NOMO-1 treated with dmso at 0.1 percent for 144 hours (cell line): ENCODE measurements at regions not wholly inside any gene's neighbourhood (a gene's known extent, or its start where the extent isn't known, plus 50 kb on each side); places are given as distances from the start of the nearest gene placed in this dataset.
"Not testable (repeated sequence)": the region's sequence is repeated elsewhere in the genome, so short reads cannot be mapped to it uniquely, and the experiment has no call there.

ENCODE experiments used
- DNase-seq: peaks from one replicate; lab custom pipeline; 2025; ENCODE audit not compliant: unreplicated experiment; lab: John Stamatoyannopoulos, UW

DNA sequence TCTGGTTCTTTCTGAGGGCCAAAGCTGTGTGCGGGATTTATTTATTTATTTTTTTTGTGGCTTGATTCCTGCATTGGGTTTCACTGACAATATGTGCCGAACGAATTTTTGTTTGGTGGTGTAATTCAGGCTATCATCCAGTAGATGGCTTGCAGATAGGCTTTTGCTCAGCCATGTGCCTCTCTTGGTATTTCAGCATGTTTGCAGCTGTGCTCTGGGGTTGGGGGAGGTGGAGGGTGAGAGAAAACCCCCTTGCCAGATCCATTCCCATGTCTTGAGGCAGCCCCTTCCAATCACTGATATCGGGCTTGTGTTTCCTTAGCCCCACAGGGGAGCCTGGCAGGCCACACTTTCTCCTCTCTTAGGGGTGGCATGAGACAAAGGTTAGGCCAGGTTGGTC, 302.4 kb downstream of the PTGER3 start:
- DNase-seq, result no peak

DNA sequence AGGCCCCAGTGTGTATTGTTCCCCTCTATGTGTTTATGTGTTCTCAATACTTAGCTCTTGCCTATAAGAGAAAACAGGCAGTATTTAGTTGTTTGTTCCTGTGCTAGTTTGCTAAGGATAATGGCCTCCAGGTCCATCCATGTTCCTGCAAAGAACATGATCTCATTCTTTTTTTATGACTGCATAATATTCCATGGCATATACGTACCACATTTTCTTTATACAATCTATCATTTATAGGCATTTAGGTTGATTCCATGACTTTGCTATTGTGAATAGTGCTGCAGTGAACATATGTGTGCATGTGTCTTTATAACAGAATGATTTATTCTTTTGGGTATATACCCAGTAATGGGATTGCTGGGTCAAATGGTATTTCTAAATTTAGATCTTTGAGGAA, 301.6 kb downstream of the PTGER3 start:
- not testable (repeated sequence) for DNase-seq

DNA sequence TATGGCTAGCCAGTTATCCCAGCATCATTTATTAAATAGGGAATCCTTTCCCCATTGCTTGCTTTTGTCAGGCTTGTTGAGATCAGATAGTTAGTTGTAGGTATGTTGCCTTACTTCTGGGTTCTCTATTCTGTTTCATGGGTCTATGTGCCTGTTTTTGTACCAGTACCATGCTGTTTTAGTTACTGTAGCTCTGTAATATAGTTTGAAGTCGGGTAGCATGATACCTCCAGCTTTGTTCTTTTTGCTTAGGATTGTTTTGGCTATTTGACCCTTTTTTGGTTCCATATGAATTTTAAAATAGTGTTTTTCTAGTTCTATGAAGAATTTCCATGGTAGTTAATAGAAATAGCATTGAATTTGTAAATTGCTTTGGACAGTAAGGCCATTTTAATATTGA, 300.5 kb downstream of the PTGER3 start:
- not testable (repeated sequence) for DNase-seq

DNA sequence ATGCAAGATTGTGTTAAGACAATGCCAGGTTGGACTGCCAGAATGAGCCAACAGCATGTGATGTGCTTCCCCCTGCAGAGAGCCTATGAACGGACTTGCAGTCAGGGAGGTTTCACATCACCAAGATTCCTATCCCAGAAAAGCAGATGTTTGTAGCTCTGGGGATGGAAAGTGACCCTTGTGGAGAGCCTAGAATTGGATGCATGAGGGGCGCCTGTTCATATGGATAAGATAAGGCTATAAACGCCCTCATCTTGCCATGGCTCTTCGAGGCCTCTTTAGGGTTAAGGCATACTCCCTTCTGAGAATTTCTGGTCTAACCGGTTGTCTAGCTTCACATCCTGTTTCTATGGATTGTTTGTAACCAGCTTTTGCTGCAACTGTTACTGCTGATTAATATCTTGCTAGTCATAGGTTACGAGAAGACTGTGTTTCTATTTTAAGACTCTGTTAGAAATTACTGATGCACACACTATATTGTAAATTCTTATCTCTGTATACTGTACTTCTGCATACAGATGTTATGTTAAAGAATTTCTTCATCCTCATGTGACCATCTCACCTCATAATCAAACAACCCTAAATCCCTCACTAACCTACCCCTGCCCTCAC, 295.8 kb downstream of the PTGER3 start:
- DNase-seq, result not testable (repeated sequence)

DNA sequence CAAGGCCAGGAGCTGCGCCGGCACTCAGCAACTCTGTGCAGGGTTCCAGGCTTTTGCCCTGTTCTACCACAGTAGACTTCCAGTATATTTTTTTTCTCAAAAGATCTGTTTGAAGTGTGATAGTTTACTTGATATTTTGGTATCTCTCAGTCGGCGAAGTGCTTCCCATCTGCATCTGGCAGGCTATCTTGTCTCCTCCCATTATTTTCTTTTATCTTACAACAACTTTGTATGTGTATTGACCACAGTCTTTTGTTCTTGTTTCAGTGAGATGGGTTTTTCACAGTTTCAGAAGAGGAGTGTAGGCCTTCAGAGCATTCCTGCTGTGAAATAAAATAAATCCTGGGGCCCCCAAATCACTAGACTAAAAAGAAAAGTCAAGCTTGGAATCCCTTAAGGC, 292.9 kb downstream of the PTGER3 start:
- DNase-seq, result no peak

DNA sequence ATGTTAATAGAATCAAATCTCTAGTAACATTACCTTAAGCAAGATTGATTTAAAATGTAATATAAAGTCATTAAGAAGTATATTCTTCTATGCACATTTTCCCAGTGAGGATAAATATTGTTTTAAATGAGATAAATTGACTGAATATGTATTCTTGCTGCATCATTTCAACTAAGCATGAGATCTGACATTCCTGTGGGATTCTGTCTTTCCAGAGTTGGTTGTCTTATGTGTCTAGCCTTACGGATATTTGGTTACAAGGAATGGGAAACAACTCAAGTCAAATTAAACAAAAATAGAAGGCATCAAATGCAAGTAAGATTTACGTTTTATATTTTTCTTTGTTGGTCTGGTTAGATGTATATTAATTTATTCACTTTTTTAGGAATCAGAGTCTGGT, 287.5 kb downstream of the PTGER3 start:
- no peak for DNase-seq

DNA sequence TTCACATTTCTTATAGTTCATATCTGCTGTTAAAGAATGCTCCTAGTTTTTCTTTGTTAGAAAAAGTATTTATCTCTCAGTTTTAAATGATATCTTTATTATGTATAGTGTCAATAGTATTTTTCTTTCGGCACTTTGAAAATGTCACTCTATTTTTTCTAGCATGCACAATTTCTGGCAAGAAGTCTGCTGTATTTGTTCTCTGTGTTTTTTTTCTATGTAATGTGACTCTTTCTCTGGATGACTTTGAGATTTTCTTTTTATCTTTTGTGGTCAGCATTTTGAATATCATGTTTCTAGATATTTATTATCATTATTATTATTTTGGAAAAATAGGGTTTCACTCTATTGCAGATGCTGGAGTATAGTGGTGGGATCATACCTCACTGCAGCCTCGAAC, 285.2 kb downstream of the PTGER3 start:
- DNase-seq, result no peak

DNA sequence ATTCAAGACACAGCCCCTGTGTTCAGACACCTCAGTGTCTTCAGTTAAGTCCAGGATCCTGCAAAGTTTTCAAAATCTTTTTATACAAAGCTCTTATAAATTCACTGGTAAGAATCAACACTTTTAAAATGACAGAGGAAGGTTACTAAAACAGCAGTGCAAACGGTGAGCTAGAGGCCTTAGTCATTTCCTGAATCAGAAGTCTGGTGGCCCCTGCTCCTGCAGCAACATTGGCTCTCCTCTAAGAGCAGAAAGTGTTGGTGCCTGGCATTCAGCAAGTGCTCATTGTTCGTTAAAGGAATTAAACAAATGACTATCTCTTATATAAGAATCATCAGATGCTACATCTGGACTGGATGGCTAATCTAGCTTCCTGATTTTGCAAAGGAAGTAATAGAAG, 282.9 kb downstream of the PTGER3 start:
- peak; percentile 69 for DNase-seq

DNA sequence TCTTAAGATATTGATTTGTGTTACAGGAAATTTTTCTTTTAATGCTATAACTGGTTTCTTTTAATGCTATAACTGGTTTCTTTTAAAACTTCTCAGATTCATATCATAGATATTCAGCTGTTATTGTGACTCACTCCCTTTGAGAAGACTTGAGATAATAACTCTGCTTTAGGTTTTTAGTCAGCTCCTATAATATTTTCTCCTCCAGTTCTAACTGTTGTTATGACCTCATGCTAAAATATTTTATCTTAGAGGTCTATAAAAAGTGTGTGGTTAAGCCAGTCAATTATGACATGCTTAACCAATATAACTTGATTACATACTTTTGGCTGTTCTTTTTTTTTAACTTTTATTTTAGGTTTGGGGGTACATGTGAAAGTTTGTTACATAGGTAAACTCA, 280.2 kb downstream of the PTGER3 start:
- no peak for DNase-seq

DNA sequence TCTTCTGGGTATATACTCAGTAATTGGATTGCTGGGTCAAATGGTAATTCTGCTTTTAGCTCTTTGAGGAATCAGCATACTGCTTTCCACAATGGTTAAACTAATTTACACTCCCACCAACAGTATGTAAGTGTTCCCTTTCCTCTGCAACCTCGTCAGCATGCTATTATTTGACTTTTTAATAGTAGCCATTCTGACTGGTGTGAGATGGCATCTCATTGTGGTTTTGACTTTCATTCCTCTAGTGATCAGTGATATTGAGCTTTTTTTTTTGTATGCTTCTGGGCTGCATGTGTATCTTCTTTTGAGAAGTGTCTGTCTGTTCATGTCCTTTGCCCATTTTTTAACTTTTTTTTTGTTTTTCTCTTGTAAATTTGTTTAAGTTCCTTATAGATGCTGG, 279.4 kb downstream of the PTGER3 start:
- DNase-seq, result no peak

DNA sequence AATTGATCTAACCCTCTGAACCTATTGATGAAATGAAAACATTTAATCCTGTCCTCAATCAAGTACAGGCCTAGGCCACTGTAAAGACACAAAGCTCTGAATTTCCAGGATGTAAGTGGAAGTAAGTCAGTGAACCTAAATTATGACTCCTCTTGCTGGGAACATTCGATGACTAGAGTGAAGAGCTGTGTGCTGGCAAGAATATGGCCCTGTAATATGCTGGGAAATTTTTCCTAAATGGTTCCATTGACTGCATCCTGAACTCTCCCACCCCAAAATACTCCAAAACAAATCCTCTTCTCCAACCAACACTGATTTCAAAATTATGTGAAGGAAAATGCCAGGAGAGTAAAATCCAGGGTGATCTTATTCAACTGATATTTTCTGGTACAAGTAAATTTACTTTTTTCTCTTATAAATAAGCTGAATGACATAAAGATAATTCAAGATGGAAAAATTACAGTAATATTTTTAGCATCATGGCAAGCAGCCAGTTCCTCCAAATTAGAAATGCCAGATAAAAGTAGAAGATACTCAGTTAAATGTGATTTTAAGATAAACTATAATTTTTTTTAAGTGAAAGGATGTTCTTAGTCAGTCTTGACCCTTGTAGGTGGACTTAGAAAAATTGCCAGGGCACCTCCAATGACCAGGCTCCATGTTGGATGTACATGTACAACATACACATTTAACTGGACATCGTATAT, 269.4 kb downstream of the PTGER3 start:
- no peak for DNase-seq

DNA sequence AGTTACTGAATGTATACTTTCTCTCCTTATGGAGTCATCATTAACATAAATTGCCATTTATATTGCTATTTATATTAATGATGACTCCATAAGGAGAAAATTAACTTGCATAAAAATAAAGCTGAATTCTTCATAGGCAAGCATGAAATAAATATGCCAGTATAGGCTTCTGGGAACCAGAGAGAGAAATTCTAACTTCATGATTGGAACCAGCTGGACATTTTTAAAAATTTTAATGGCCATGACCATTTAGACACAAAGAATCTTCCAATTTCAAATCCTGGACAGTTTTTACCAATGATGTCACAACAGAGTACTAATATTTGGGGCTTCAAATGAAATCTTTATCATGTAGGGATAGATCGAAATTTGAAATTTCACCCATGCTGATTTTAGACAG, 268.7 kb downstream of the PTGER3 start:
- DNase-seq, result no peak

DNA sequence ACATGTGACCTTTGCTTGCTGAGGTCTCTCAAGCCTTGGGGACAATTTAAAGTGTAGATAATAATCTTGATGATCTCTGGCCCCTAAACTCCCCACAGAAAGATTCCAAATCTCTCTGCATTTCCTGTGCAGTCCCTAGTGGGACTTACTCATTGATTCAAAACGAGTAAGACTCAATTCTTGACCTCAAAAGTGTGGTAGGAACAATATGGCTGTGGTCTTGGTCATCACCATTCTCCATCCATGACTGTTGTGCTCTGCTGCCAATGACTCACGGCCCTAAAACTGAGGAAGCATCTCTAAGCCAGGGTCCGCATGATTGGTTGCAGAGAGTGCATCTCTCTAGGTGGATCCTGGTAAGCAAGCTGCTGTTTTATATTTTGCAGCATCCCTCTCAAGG, 268.0 kb downstream of the PTGER3 start:
- no peak for DNase-seq

DNA sequence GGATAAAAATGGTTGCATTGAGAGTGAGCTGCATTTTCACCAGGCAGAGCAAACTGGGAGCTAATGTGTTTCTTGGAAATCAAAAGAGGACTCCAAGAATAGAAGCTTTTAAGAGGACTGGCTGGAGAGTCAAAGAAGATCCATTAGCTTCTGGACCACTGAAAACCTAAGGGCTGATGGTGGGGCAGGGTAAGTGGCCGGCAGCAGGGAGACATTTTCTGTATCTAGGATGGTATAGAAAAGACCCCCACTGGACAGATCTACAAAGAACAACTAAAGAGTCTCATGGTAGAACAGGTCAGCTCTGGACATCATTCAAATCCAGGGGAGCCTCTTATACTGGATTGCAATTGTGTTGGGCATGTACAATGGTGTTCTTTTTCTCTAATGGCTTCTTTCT, 262.3 kb downstream of the PTGER3 start:
- no peak for DNase-seq

DNA sequence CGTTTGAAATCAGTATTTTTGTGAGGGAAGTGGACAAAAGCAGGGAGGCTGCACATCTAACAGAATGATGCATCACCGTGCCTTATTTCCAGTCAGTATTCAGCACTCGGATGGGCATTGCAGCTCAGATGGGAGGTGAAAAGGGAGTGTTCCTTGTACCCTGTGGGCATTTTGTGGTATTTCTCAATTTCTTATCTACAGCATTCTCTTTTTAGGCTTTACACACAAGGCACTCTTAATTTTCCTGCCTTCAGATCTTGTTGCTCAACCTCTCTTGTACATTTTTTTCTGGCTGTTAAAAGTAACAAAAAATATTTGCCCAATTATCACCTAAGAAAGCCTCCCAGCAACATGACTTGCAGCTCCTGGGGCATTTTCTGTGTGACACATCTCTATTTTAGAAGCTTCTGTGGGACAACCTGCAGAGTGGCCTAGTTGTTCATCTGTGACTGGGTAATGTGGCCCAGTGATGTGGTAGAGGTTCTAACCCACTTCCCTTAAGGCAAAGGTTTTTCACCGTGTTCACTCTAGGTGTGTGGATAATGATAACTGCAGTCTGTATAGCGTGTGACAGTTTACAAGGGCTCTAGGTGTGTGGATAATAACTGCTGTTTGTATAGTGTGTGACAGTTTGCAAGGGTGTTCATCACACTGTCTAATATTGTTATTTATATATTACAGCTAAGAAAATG, 257.2 kb downstream of the PTGER3 start:
- DNase-seq, result no peak

DNA sequence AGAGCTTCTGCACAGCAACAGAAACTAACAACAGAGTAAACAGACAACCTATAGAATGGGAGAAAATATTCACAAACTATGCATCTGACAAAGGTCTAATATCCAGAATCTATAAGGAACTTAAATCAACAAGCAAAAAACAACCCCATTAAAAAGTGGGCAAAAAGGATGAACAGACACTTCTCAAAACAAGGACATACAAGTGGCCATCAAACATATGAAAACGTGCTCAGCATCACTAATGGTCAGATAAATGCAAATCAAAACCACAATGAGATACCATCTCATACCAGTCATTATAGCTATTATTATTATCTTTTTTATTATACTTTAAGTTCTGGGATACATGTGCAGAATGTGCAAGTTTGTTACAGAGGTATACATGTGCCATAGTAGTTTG, 252.6 kb downstream of the PTGER3 start:
- DNase-seq, result not testable (repeated sequence)

DNA sequence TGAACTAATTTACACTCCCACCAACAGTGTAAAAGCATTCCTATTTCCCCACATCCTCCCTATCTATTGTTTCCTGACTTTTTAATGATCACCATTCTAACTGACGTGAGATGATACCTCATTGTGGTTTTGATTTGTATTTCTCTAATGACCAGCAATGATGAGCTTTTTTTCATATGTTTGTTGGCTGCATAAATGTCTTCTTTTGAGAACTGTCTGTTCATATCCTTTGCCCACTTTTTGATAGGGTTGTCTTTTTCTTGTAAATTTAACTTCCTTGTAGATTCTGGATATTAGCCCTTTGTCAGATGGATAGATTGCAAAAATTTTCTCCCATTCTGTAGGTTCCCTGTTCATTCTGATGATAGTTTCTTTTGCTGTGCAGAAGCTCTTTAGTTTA, 251.3 kb downstream of the PTGER3 start:
- DNase-seq, result not testable (repeated sequence)

DNA sequence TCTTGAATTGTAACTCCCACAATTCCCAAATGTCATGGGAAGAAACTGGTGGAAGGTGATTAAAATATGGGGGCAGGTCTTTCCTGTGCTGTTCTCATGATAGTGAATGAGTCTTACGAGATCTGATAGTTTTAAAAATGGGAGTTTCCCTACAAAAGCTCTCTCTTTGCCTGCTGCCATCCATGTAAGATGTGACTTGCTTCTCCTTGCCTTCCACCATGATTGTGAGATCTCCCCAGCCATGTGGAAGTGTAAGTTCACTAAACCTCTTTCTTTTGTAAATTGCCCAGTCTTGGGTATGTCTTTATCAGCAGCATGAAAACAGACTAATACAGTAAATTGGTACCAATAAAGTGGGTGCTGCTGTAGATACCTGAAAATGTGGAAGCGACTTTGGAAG, 245.0 kb downstream of the PTGER3 start:
- DNase-seq, result not testable (repeated sequence)

DNA sequence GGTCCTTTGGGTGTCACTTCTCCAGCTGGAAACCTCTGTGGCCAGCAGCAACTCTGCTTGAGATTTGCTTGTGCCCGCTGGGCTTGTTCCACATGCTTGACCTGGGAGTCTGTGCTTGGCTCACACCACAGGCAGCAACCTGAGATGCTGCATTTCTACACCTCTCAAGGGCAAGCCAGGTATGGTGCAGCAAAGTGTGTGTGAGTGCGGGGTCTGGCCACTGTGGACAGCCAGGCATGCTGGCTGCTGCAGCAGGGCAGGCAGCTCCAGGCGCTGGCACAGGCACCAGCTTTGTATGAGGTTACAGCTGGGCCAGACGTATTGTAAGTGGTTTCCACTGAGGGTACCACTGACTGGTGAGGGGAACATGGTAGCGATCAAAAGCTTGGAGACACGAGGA, 242.0 kb downstream of the PTGER3 start:
- no peak for DNase-seq

DNA sequence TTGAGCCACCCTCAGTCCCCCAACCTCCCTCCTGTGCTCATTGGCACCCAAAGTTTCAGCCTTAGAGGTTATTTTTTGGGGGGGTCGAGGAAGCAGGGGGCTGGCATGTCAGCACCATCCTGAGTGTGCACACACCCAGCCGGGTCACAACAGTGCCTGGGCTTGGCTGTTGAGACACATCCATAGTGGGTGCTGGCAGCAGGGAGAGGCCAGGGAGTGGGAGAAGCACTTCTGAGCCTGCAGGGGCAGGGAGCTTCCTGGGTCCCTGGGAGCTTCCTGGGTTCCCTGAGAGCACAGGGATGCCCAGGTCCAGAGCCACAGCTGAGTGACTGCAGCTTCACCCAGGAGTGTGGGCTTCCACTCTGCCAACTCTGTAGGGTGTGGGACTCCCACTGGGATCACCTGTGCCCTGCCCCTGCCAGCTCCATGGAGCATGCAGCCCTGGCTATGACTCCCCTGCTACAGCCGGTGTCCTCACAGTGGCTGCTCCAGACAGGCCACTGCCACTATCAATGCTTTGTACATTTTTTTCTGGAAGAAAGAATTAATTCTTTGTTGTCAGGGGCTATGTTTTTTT, 240.4 kb downstream of the PTGER3 start:
- no peak for DNase-seq

DNA sequence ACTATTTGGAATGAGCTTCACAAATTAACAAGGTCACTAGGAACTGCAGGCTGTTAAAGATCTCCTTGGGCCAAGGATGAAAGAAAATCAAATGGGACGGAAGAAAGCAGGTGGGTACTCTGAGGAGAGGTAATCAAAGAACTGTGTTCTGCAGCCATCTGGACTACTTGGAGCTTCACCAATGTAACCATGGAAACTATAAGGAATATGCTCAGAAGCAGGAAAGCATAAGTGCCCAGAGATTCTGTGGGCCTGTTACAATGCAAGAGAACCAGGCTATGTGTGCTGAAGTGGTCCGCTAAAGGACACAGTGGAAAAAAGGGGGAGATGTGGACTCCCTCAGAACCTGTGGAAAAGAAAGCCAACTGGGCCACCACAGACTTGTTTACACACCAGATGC, 238.5 kb downstream of the PTGER3 start:
- no peak for DNase-seq

DNA sequence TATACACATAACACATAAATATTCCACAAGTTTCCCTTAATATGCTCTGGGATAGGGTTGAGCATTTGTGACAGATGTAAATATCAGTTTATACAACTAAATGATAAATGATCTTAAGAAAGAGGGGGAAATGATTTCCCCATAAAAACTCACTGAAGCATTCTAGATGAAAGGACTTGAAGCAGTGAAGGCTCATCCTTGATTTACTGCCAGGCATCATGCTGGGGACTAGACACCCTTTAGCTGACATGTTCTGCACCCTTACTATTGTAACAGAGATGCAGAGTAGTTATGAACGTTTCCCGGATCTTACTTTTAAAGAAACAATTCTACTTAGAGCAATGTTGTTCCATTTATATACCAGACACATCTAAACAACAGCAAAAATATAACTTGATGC, 235.8 kb downstream of the PTGER3 start:
- DNase-seq, result no peak
